ENCODE measurements at regions not wholly inside any gene's neighbourhood (a gene's known extent, or its start where the extent isn't known, plus 50 kb on each side); places are given as distances from the start of the nearest gene placed in this dataset.

GRCh38 chr1:81069856-81070255 is 730.9 kb upstream of the ADGRL2 start:
- WGBS, 2 donors = 87 to 89% methylated on average over 3 of the region's 3 CpGs
- TF ChIP-seq, protein P1, sequence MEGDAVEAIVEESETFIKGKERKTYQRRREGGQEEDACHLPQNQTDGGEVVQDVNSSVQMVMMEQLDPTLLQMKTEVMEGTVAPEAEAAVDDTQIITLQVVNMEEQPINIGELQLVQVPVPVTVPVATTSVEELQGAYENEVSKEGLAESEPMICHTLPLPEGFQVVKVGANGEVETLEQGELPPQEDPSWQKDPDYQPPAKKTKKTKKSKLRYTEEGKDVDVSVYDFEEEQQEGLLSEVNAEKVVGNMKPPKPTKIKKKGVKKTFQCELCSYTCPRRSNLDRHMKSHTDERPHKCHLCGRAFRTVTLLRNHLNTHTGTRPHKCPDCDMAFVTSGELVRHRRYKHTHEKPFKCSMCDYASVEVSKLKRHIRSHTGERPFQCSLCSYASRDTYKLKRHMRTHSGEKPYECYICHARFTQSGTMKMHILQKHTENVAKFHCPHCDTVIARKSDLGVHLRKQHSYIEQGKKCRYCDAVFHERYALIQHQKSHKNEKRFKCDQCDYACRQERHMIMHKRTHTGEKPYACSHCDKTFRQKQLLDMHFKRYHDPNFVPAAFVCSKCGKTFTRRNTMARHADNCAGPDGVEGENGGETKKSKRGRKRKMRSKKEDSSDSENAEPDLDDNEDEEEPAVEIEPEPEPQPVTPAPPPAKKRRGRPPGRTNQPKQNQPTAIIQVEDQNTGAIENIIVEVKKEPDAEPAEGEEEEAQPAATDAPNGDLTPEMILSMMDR (IDR thresholded peaks at IDR 0.05; ENCODE audit: control extremely low read depth, extremely low read depth) = no peak
- DNase-seq = no peak
- no peak for ATAC-seq (ENCODE audit: insufficient read depth, low FRiP score)
- Histone ChIP-seq H3K27ac (ENCODE audit: low read depth in 1 of 2, low read length in 1 of 2) (no peak overlapping the region), H3K9ac (ENCODE audit: insufficient read depth in 1 of 2, low read length in 2 of 2) (no peak overlapping the region), H3K4me1 (ENCODE audit: control insufficient read depth in 5 of 5, insufficient read depth in 5 of 5, low read length in 5 of 5) (no peaks in the 10 kb centered on the region), H3K36me3 (ENCODE audit: control insufficient read depth in 4 of 4, insufficient read depth in 4 of 4, low read length in 4 of 4) (no peaks in the 10 kb centered on the region), H3K9me3 (ENCODE audit: control insufficient read depth in 4 of 4, insufficient read depth in 3 of 4, low read length in 3 of 4) (no peaks in the 10 kb centered on the region), H3K27me3 (ENCODE audit: control insufficient read depth in 3 of 3, insufficient read depth in 3 of 3, low read length in 2 of 3) (no peaks in the 10 kb centered on the region), H3K4me3 (no peak overlapping the region)

DNA sequence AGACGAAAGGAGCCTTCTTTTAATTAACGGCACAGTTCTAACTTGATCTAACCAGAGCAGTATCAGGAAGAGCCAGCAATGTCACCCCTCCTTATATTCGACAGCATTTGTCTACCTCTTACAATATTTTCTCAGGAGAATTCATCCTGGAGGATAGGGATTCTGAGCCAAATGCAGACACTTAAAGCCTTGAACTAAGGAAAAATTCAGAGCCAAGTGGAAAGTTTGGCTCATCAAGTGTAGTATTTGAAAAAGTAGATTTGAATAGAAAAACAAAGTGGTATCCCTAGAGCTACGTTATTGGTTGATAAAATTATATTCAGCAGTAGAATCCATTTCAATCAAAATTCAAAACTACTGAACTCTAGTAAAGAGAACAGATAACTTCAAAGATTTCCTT is 732.0 kb upstream of the ADGRL2 start:
- no peaks in the 10 kb centered on the region for H3K36me3 ChIP-seq (ENCODE audit: control insufficient read depth in 4 of 4, insufficient read depth in 4 of 4, low read length in 4 of 4)
- WGBS, 2 donors = 69 to 84% methylated on average over 4 of the region's 4 CpGs
- DNase-seq = no peak
- ATAC-seq (ENCODE audit: insufficient read depth, low FRiP score) = no peak
- no peak overlapping the region for H3K27ac ChIP-seq (ENCODE audit: low read depth in 1 of 2, low read length in 1 of 2)
- no peaks in the 10 kb centered on the region for H3K27me3 ChIP-seq (ENCODE audit: control insufficient read depth in 3 of 3, insufficient read depth in 3 of 3, low read length in 2 of 3)
- H3K4me1 ChIP-seq (ENCODE audit: control insufficient read depth in 5 of 5, insufficient read depth in 5 of 5, low read length in 5 of 5) = no peaks in the 10 kb centered on the region
- H3K9me3 ChIP-seq (ENCODE audit: control insufficient read depth in 4 of 4, insufficient read depth in 3 of 4, low read length in 3 of 4) = no peaks in the 10 kb centered on the region
- no peak overlapping the region for H3K4me3 ChIP-seq
- H3K9ac ChIP-seq (ENCODE audit: insufficient read depth in 1 of 2, low read length in 2 of 2) = no peak overlapping the region
- TF ChIP-seq, protein P1 (IDR thresholded peaks at IDR 0.05; ENCODE audit: control extremely low read depth, extremely low read depth) = no peak

GRCh38 chr1:81053826-81054225 is 746.9 kb upstream of the ADGRL2 start:
- ATAC-seq (ENCODE audit: insufficient read depth, low FRiP score) (no peak), DNase-seq (peak; percentile 23 to 31 (median 24))
- H3K4me1 ChIP-seq (ENCODE audit: control insufficient read depth in 5 of 5, insufficient read depth in 5 of 5, low read length in 5 of 5) = peaks cover 0 to 7% (median 0%) of the 10 kb centered on the region in 5 donors
- no peak overlapping the region for H3K27ac ChIP-seq (ENCODE audit: low read depth in 1 of 2, low read length in 1 of 2)
- no peaks in the 10 kb centered on the region for H3K27me3 ChIP-seq (ENCODE audit: control insufficient read depth in 3 of 3, insufficient read depth in 3 of 3, low read length in 2 of 3)
- no peak overlapping the region for H3K4me3 ChIP-seq
- no peaks in the 10 kb centered on the region for H3K9me3 ChIP-seq (ENCODE audit: control insufficient read depth in 4 of 4, insufficient read depth in 3 of 4, low read length in 3 of 4)
- TF ChIP-seq, protein P1 (IDR thresholded peaks at IDR 0.05; ENCODE audit: control extremely low read depth, extremely low read depth) = no peak
- H3K36me3 ChIP-seq (ENCODE audit: control insufficient read depth in 4 of 4, insufficient read depth in 4 of 4, low read length in 4 of 4) = no peaks in the 10 kb centered on the region
- H3K9ac ChIP-seq (ENCODE audit: insufficient read depth in 1 of 2, low read length in 2 of 2) = no peak overlapping the region
- WGBS, 2 donors = 48 to 66% methylated on average over 7 of the region's 7 CpGs

DNA sequence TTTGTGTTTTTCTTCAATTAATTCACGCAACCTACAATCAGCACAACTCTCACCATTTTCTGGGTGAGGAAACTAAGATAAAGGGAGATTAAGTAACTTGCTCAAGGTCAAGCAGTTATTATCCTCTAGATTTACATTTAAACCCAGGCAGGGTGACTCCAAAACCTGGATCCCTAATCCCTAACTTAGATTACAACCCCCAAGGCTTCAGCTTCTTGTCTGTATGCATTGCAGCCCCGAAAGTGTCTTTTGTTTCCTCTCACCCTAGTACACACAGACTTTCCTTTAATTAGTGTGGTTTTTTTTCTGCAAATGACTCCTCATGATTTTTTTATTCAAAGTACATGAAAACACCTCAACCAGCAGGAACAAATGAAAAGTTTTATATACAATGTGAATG is 748.6 kb upstream of the ADGRL2 start:
- WGBS, 2 donors = 92 to 96% methylated on average over 2 of the region's 2 CpGs

More for the DNA sequence above, 748.6 kb upstream of the ADGRL2 start:
- H3K27ac ChIP-seq (ENCODE audit: low read depth in 1 of 2, low read length in 1 of 2) = no peak overlapping the region
- DNase-seq (no peak), ATAC-seq (ENCODE audit: insufficient read depth, low FRiP score) (no peak)
- H3K27me3 ChIP-seq (ENCODE audit: control insufficient read depth in 3 of 3, insufficient read depth in 3 of 3, low read length in 2 of 3) = no peaks in the 10 kb centered on the region
- no peak overlapping the region for H3K9ac ChIP-seq (ENCODE audit: insufficient read depth in 1 of 2, low read length in 2 of 2)
- no peak overlapping the region for H3K4me3 ChIP-seq
- no peaks in the 10 kb centered on the region for H3K9me3 ChIP-seq (ENCODE audit: control insufficient read depth in 4 of 4, insufficient read depth in 3 of 4, low read length in 3 of 4)
- TF ChIP-seq, protein P1 (IDR thresholded peaks at IDR 0.05; ENCODE audit: control extremely low read depth, extremely low read depth) = no peak
- H3K36me3 ChIP-seq (ENCODE audit: control insufficient read depth in 4 of 4, insufficient read depth in 4 of 4, low read length in 4 of 4) = no peaks in the 10 kb centered on the region
- H3K4me1 ChIP-seq (ENCODE audit: control insufficient read depth in 5 of 5, insufficient read depth in 5 of 5, low read length in 5 of 5) = peaks cover 0 to 7% (median 0%) of the 10 kb centered on the region in 5 donors

Measured in lung (tissue), 11 donors.